Nephron (organoid): ENCODE measurements at regions not wholly inside any gene's neighbourhood (a gene's known extent, or its start where the extent isn't known, plus 50 kb on each side); places are given as distances from the start of the nearest gene placed in this dataset.

ENCODE experiments used
- H3K27ac Mint-ChIP-seq, 3 experiments: 2 replicates each; pipeline ENCODE4 v1.8.0; 2020; ENCODE audit warnings: mixed read lengths in 3 of 3, mild to moderate bottlenecking in 2 of 3, moderate library complexity in 1 of 3
- H3K27me3 Mint-ChIP-seq: 2 replicates; pipeline ENCODE4 v1.8.0; 2021; ENCODE audit warnings: low read depth, mild to moderate bottlenecking, moderate library complexity, mixed read lengths
- H3K36me3 Mint-ChIP-seq: 2 replicates; pipeline ENCODE4 v1.8.0; 2020; ENCODE audit warnings: low read depth, mixed read lengths
- H3K4me1 Mint-ChIP-seq: 2 replicates; pipeline ENCODE4 v1.8.0; 2020; ENCODE audit warnings: mixed read lengths
- H3K4me3 Mint-ChIP-seq, 3 experiments: 2 replicates each; pipeline ENCODE4 v1.8.0; 2020; ENCODE audit warnings: mild to moderate bottlenecking in 3 of 3, mixed read lengths in 3 of 3, moderate library complexity in 2 of 3
- H3K9me3 Mint-ChIP-seq: 2 replicates; pipeline ENCODE4 v1.8.0; 2020; ENCODE audit warnings: mixed read lengths
- TF ChIP-seq, protein P1 (sequence below), 3 experiments: fragments of 200-600 bp; sonication (generic); IDR thresholded peaks; one replicate each; pipeline ENCODE4 v1.5.0; 2021; ENCODE audit warnings: antibody characterized with exemption in 3 of 3; ENCODE audit not compliant: unreplicated experiment in 3 of 3

GRCh38 chr14:97410667-97411620 is 613.8 kb downstream of the VRK1 start:
- Mint-ChIP-seq H3K27me3 (peaks cover 14% of the 10 kb centered on the region), H3K27ac (no peak overlapping the region), H3K9me3 (no peaks in the 10 kb centered on the region), H3K36me3 (no peaks in the 10 kb centered on the region), H3K4me1 (peaks cover 9% of the 10 kb centered on the region), H3K4me3 (no peak overlapping the region)
- TF ChIP-seq, protein P1, sequence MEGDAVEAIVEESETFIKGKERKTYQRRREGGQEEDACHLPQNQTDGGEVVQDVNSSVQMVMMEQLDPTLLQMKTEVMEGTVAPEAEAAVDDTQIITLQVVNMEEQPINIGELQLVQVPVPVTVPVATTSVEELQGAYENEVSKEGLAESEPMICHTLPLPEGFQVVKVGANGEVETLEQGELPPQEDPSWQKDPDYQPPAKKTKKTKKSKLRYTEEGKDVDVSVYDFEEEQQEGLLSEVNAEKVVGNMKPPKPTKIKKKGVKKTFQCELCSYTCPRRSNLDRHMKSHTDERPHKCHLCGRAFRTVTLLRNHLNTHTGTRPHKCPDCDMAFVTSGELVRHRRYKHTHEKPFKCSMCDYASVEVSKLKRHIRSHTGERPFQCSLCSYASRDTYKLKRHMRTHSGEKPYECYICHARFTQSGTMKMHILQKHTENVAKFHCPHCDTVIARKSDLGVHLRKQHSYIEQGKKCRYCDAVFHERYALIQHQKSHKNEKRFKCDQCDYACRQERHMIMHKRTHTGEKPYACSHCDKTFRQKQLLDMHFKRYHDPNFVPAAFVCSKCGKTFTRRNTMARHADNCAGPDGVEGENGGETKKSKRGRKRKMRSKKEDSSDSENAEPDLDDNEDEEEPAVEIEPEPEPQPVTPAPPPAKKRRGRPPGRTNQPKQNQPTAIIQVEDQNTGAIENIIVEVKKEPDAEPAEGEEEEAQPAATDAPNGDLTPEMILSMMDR (IDR thresholded peaks at IDR 0.05; ENCODE audit: unreplicated experiment in 3 of 3), result peak in 1 of 3 experiments; percentile 11

- Mint-ChIP-seq H3K4me1 (peaks cover 9% of the 10 kb centered on the region), H3K4me3 (no peak overlapping the region), H3K27ac (no peak overlapping the region), H3K27me3 (peaks cover 12% of the 10 kb centered on the region), H3K9me3 (no peaks in the 10 kb centered on the region), H3K36me3 (no peaks in the 10 kb centered on the region)
- TF ChIP-seq, protein P1 (IDR thresholded peaks at IDR 0.05; ENCODE audit: unreplicated experiment in 3 of 3), result no peak
These were observed 614.9 kb downstream of the VRK1 start for GRCh38 chr14:97411938-97412612.

DNA sequence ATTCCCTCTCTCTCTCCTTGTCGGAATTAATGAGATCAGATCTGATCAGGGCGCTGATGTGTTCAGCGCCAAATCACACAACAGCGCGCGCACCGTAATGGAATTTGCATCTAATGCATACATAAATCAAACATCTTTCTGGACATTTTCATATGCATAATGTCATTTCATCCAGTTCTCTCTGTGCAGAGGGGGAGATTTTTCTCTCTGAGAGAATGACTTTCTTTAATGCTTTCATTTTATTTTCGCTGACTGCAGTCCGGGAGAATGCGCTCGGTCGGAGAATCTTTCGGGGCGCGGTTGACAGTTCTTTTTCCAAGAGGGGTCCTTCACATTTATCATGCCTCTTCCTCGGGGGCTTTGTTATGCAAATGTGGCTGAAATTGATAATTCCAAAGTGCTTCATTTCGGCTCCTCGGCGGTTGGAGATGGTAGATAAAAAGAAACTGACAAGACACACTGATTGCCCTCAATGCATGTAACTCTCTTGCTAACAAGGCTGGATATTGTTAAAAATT is 615.9 kb downstream of the VRK1 start:
- TF ChIP-seq, protein P1 (IDR thresholded peaks at IDR 0.05; ENCODE audit: unreplicated experiment in 3 of 3), result no peak
- Mint-ChIP-seq H3K36me3 (no peaks in the 10 kb centered on the region), H3K27ac (no peak overlapping the region), H3K27me3 (peaks cover 14% of the 10 kb centered on the region), H3K4me1 (peaks cover 9% of the 10 kb centered on the region), H3K4me3 (no peak overlapping the region), H3K9me3 (no peaks in the 10 kb centered on the region)

DNA sequence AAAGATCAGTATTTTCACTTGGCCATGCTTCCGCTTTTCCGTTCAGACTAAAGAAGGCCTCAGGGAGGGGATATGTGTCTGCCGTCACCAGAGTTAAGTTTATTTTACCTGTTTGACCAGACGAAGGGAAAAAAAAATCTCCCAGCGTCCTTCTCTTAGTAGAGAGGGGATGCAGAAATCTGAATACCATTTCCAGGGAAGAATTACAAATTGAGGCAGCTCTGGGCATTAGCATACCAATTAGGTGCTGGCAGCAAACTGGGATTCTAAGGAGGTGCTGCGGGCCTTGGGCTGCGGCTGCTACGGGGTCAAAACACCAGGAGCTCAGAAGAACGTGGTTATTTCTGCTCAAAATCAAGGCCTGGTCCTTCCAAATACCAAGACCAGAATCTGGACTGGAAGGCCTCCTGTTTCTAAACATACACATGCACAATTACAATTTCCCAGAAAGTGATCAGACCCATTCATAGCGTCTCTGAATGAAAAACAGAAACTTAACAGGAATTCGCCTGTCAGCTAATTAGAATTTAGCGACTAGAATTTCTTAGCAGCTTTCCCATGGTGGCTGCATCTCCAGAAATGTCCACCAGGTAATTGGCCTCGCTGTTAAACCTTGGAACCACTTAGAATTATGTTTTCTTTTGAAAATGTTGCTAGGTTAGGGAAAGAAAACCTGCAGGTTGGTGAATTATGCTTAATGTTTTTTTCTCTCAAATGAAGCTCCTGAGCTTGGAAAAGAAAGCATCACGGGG is 617.0 kb downstream of the VRK1 start:
- H3K9me3 Mint-ChIP-seq, result no peaks in the 10 kb centered on the region
- H3K4me1 Mint-ChIP-seq, result peaks cover 5% of the 10 kb centered on the region
- peak overlapping the region in 2 of 3 experiments; percentile 14 to 16 for H3K4me3 Mint-ChIP-seq
- peaks cover 12% of the 10 kb centered on the region for H3K27me3 Mint-ChIP-seq
- no peaks in the 10 kb centered on the region for H3K36me3 Mint-ChIP-seq
- H3K27ac Mint-ChIP-seq, result no peak overlapping the region
- TF ChIP-seq, protein P1 (IDR thresholded peaks at IDR 0.05; ENCODE audit: unreplicated experiment in 3 of 3), result no peak

DNA sequence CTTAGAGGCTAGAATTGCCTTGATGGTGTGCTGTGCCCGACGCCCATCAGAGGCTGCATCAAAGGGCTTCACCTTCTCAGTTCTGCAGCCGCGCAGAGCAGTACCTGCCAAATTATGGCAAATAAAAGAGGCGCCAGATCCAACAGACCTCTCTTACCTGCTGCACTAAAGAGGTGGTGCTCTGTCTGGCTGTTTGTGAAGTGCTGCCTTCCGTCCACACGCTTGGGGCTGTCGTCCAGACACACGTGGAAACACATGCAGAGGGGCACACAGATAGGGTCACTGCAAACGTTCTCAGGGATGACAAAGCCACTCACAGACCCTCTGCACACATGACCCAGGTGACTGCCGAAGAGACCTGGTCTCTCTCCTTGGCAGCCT is 617.5 kb downstream of the VRK1 start:
- TF ChIP-seq, protein P1 (IDR thresholded peaks at IDR 0.05; ENCODE audit: unreplicated experiment in 3 of 3), result no peak
- Mint-ChIP-seq H3K36me3 (no peaks in the 10 kb centered on the region), H3K27ac (no peak overlapping the region), H3K9me3 (no peaks in the 10 kb centered on the region), H3K27me3 (peaks cover 16% of the 10 kb centered on the region), H3K4me3 (no peak overlapping the region), H3K4me1 (peaks cover 4% of the 10 kb centered on the region)
